Natural killer cell (primary cell): ENCODE measurements at regions not wholly inside any gene's neighbourhood (a gene's known extent, or its start where the extent isn't known, plus 50 kb on each side); places are given as distances from the start of the nearest gene placed in this dataset.

ENCODE experiments used
- ATAC-seq, 3 donors: fragments of 150-1000 bp in 2 of 3; fragments of 200-7000 bp in 1 of 3; cut with Tn5 transposase; 1 replicate in 1 of 3; 2 replicates in 2 of 3; pipeline ENCODE4 v1.10.0; 2021; ENCODE audit warnings: mild to moderate bottlenecking in 2 of 3, moderate library complexity in 2 of 3
- DNase-seq, 2 donors: peaks; one replicate each; pipeline versions ENCODE4 v3.0.0 to v3.0.0-alpha.2; 2013 to 2021; ENCODE audit warnings: mixed read lengths in 1 of 2
- H3K27ac ChIP-seq: one replicate; pipeline ENCODE4 v1.5.1; 2013; ENCODE audit warnings: mild to moderate bottlenecking, low read length
- H3K27me3 ChIP-seq: one replicate; pipeline ENCODE4 v1.6.1; 2013; ENCODE audit warnings: low read length; ENCODE audit not compliant: control insufficient read depth, insufficient read depth
- H3K36me3 ChIP-seq: one replicate; pipeline ENCODE4 v1.6.1; 2013; ENCODE audit warnings: low read length; ENCODE audit not compliant: control insufficient read depth, insufficient read depth
- H3K4me1 ChIP-seq: one replicate; pipeline ENCODE4 v1.6.1; 2013; ENCODE audit warnings: low read length; ENCODE audit not compliant: control insufficient read depth, insufficient read depth
- H3K4me3 ChIP-seq: one replicate; pipeline ENCODE4 v1.5.1; 2013; ENCODE audit warnings: low read length
- H3K9me3 ChIP-seq: one replicate; pipeline ENCODE4 v1.6.1; 2013; ENCODE audit warnings: low read length; ENCODE audit not compliant: control insufficient read depth, insufficient read depth
- H3K27ac Mint-ChIP-seq, 2 donors: one replicate each; pipeline ENCODE4 v1.8.0; 2022; ENCODE audit warnings: mild to moderate bottlenecking in 2 of 2, mixed read lengths in 2 of 2, moderate library complexity in 1 of 2
- H3K27me3 Mint-ChIP-seq, 2 donors: one replicate each; pipeline ENCODE4 v1.8.0; 2022; ENCODE audit warnings: low read depth in 2 of 2, mixed read lengths in 2 of 2
- H3K36me3 Mint-ChIP-seq: one replicate; pipeline ENCODE4 v1.8.0; 2022; ENCODE audit warnings: mixed read lengths
- H3K4me1 Mint-ChIP-seq, 2 donors: one replicate each; pipeline ENCODE4 v1.8.0; 2022; ENCODE audit warnings: mixed read lengths in 2 of 2
- H3K4me3 Mint-ChIP-seq: one replicate; pipeline ENCODE4 v1.8.0; 2022; ENCODE audit warnings: mild to moderate bottlenecking, moderate library complexity, mixed read lengths
- H3K9me3 Mint-ChIP-seq, 2 donors: one replicate each; pipeline ENCODE4 v1.8.0; 2022; ENCODE audit warnings: mixed read lengths in 2 of 2
- WGBS: methylation state at CpG from one replicate; pipeline ENCODE4 v1.1.7; 2013; ENCODE audit warnings: missing lambda C conversion rate; ENCODE audit not compliant: insufficient coverage; 5-methylcytosine and 5-hydroxymethylcytosine counted together
- intact Hi-C: fragments of 100-400 bp; cut with micrococcal nuclease; formaldehyde crosslinking; loops from one replicate; pipeline ENCODE4 v1.14.2; 2022
- TF ChIP-seq, protein P1 (sequence below): fragments of 200-600 bp; IDR thresholded peaks from one replicate; pipeline ENCODE4 v1.8.0; 2022; ENCODE audit warnings: antibody characterized with exemption

DNA sequence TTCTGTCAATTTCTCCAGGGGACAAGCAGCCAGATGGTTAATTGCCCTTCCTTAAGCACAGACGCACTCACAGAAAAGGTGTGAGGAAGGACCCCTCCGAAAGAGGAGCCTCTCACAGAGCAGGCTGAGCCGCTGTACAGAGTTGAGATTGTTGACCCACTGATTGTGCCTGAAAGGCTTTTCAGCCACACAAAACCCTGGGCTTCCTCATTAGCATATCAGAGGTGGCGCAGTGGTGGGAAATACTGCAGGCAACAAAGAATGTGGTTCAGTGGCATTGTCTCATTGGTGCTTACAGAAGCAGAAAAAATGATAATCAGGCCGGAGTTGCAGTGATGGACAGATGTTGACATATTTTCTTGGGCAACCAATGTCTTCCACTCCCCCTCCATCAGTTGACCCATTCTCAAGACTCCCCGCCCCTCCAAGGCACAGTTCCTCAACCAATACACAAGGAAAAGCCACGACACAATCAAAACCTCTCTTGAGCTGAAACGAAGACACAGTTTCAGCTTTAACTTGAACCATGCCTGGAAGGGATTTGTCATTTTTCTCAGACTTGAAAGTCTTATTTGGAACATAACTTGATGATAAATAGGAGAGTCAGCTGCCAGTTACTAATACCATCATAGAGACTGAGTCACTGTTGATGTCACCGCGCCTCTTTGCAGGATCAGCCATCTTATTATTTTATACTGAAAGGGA is 53.1 kb downstream of the ATXN3L start:
- H3K4me1 ChIP-seq: no peaks in the 10 kb centered on the region
- no peaks in the 10 kb centered on the region for H3K27me3 ChIP-seq
- H3K4me3 ChIP-seq: no peak overlapping the region
- Mint-ChIP-seq H3K4me3 (no peak overlapping the region), H3K9me3 (no peaks in the 10 kb centered on the region), H3K27me3 (peaks cover 0 to 2% of the 10 kb centered on the region in 2 donors), H3K36me3 (no peaks in the 10 kb centered on the region), H3K27ac (no peak overlapping the region), H3K4me1 (peaks cover 0 to 9% of the 10 kb centered on the region in 2 donors)
- no peaks in the 10 kb centered on the region for H3K36me3 ChIP-seq
- no peaks in the 10 kb centered on the region for H3K9me3 ChIP-seq
- DNase-seq: no peak
- no peak overlapping the region for H3K27ac ChIP-seq
- WGBS: 85% methylated on average over 7 of the region's 10 CpGs
- intact Hi-C loops: no loop called here
- ATAC-seq: no peak
- TF ChIP-seq, protein P1, sequence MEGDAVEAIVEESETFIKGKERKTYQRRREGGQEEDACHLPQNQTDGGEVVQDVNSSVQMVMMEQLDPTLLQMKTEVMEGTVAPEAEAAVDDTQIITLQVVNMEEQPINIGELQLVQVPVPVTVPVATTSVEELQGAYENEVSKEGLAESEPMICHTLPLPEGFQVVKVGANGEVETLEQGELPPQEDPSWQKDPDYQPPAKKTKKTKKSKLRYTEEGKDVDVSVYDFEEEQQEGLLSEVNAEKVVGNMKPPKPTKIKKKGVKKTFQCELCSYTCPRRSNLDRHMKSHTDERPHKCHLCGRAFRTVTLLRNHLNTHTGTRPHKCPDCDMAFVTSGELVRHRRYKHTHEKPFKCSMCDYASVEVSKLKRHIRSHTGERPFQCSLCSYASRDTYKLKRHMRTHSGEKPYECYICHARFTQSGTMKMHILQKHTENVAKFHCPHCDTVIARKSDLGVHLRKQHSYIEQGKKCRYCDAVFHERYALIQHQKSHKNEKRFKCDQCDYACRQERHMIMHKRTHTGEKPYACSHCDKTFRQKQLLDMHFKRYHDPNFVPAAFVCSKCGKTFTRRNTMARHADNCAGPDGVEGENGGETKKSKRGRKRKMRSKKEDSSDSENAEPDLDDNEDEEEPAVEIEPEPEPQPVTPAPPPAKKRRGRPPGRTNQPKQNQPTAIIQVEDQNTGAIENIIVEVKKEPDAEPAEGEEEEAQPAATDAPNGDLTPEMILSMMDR: no peak

DNA sequence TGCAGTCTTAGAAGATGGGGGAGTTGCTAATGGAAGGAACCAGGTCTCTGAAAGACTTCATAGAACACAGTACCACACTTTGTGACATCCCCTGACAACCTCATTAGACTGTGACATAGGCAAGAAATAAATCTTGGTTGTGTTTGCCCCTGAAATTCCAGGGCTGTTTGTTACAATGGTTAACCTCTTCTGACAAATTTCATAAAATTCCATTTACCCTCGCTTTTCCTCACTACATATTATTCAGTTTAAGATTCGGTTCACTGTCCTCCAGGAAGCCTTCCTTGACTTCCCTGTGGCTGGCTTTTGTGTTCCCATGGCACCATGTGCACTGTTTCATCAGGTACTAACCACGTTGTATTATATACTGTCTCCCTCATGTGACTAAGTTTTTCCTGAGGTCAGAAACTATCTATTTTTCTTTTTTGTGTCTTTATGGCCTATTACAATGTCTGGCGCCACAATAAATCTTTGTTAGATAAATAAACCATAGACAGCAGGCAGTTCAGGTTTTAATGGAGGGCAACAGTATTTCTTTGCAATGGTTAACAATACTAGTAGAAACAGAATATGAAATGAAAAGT is 54.2 kb downstream of the ATXN3L start:
- DNase-seq: no peak
- no peaks in the 10 kb centered on the region for H3K4me1 ChIP-seq
- H3K27ac ChIP-seq: no peak overlapping the region
- Mint-ChIP-seq H3K4me3 (no peak overlapping the region), H3K27me3 (no peaks in the 10 kb centered on the region), H3K4me1 (peaks cover 0 to 9% of the 10 kb centered on the region in 2 donors), H3K27ac (no peak overlapping the region), H3K36me3 (no peaks in the 10 kb centered on the region), H3K9me3 (no peaks in the 10 kb centered on the region)
- no peaks in the 10 kb centered on the region for H3K27me3 ChIP-seq
- no peaks in the 10 kb centered on the region for H3K36me3 ChIP-seq
- no peak overlapping the region for H3K4me3 ChIP-seq
- TF ChIP-seq, protein P1: no peak
- WGBS: 94% methylated on average over 3 of the region's 4 CpGs
- no peak for ATAC-seq
- H3K9me3 ChIP-seq: no peaks in the 10 kb centered on the region
- intact Hi-C loops: no loop called here

DNA sequence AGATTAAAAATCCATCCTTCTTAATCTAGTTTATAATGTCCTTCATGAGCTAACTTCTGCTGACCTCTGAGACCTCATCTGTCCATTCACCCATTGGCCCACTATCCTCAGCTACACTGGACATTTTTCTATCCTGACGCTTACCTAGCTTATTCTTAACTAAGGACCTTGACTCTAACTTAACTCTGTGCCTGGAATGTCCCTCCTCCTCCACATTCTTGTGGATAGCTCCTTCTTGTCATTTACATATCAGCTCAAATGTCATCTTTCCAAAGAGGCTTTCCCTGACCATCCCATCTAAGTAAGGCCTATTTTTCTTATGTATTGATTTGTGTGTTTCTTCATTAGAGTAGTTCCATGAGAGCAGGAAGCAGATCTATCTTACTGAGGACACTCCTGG is 54.7 kb downstream of the ATXN3L start:
- H3K27ac Mint-ChIP-seq: no peak overlapping the region
- H3K9me3 Mint-ChIP-seq: no peaks in the 10 kb centered on the region
- no peaks in the 10 kb centered on the region for H3K36me3 ChIP-seq
- TF ChIP-seq, protein P1: no peak
- H3K9me3 ChIP-seq: no peaks in the 10 kb centered on the region
- no peak overlapping the region for H3K4me3 Mint-ChIP-seq
- intact Hi-C loops: no loop called here
- peaks cover 0 to 9% of the 10 kb centered on the region in 2 donors for H3K4me1 Mint-ChIP-seq
- H3K4me3 ChIP-seq: no peak overlapping the region
- H3K4me1 ChIP-seq: no peaks in the 10 kb centered on the region
- H3K36me3 Mint-ChIP-seq: no peaks in the 10 kb centered on the region
- 100% methylated on average over 1 of the region's 1 CpG for WGBS
- no peaks in the 10 kb centered on the region for H3K27me3 ChIP-seq
- ATAC-seq (no peak), DNase-seq (no peak)
- no peak overlapping the region for H3K27ac ChIP-seq
- H3K27me3 Mint-ChIP-seq: peaks cover 0 to 2% of the 10 kb centered on the region in 2 donors
